Stomach (tissue), 4 donors: ENCODE measurements at regions not wholly inside any gene's neighbourhood (a gene's known extent, or its start where the extent isn't known, plus 50 kb on each side); places are given as distances from the start of the nearest gene placed in this dataset.

Source experiments
- CTCF ChIP-seq, 7 experiments: fragments of 450-650 bp in 4 of 7; fragments of 200-600 bp in 3 of 7; sonication (generic) in 3 of 7; IDR thresholded peaks; one replicate each; pipeline ENCODE4 v1.5.1; 2016 to 2019; ENCODE audit warnings: antibody characterized with exemption in 7 of 7, control low read depth in 2 of 7, mild to moderate bottlenecking in 1 of 7
- POLR2A ChIP-seq, 4 donors: fragments of 450-650 bp; IDR thresholded peaks; one replicate each; pipeline ENCODE4 v1.6.1; 2016; ENCODE audit warnings: antibody characterized with exemption in 4 of 4, control low read depth in 2 of 4, mild to moderate bottlenecking in 1 of 4, moderate library complexity in 1 of 4
- POLR2AphosphoS5 ChIP-seq, 3 donors: sonication (generic); formaldehyde crosslinking; IDR thresholded peaks; one replicate each; pipeline ENCODE4 v1.6.1; 2016; ENCODE audit warnings: antibody characterized with exemption in 3 of 3

- TF ChIP-seq CTCF (IDR thresholded peaks at IDR 0.05) (no peak), POLR2AphosphoS5 (IDR thresholded peaks at IDR 0.05) (no peak), POLR2A (IDR thresholded peaks at IDR 0.05) (no peak)
These were observed 2074.5 kb upstream of the PCDH20 start for GRCh38 chr13:63490149-63490548.
